A673 (cell line): ENCODE measurements at regions not wholly inside any gene's neighbourhood (a gene's known extent, or its start where the extent isn't known, plus 50 kb on each side); places are given as distances from the start of the nearest gene placed in this dataset.
A peak's percentile ranks its signal among the peaks of the same experiment; 100 is the strongest.

Experiments used
- BruUV-seq: library from RNA; stranded (reverse); fragments of 400-500 nt; replicated peaks from 2 replicates; lab custom pipeline; 2021; lab: Mats Ljungman, UMichigan
- CTCF ChIA-PET: fragments of 300-600 bp; sonication (Branson Sonifier 250); formaldehyde crosslinking; loops from one replicate; lab custom pipeline; 2022; ENCODE audit warnings: antibody characterized with exemption; lab: Charles Lee
- POLR2A ChIA-PET: fragments of 300-600 bp; sonication (Branson Sonifier 250); formaldehyde crosslinking; loops from one replicate; lab custom pipeline; 2022; ENCODE audit warnings: antibody characterized with exemption; ENCODE audit not compliant: low non-redundant PET; lab: Charles Lee
- DNase-seq: peaks from one replicate; pipeline ENCODE4 v3.0.0-alpha.2; 2015; ENCODE audit warnings: low spot score
- H3K27ac ChIP-seq: fragments of 200-600 bp; sonication (generic); 2 replicates; pipeline ENCODE4 v1.5.1; 2016; ENCODE audit warnings: mixed run types, low read depth, mild to moderate bottlenecking, mixed read lengths, antibody characterized with exemption, low read length; ENCODE audit not compliant: poor library complexity, severe bottlenecking
- H3K27me3 ChIP-seq: fragments of 200-600 bp; sonication (generic); replicated peaks from 2 replicates; pipeline ENCODE4 v1.6.1; 2017; ENCODE audit warnings: mixed run types, low read depth, mild to moderate bottlenecking, mixed read lengths, antibody characterized with exemption, low read length; ENCODE audit not compliant: insufficient read depth, poor library complexity
- H3K36me3 ChIP-seq: fragments of 200-600 bp; sonication (generic); 2 replicates; pipeline ENCODE4 v1.6.1; 2016; ENCODE audit warnings: mixed run types, mild to moderate bottlenecking, mixed read lengths, antibody characterized with exemption, low read length; ENCODE audit not compliant: insufficient read depth, poor library complexity, severe bottlenecking
- H3K4me1 ChIP-seq: fragments of 200-600 bp; sonication (generic); 2 replicates; pipeline ENCODE4 v1.6.1; 2017; ENCODE audit warnings: mixed run types, mild to moderate bottlenecking, mixed read lengths, antibody characterized with exemption, low read length; ENCODE audit not compliant: insufficient read depth, poor library complexity, severe bottlenecking
- H3K4me3 ChIP-seq: fragments of 200-600 bp; sonication (generic); 2 replicates; pipeline ENCODE4 v1.5.1; 2016; ENCODE audit warnings: low read depth, mixed run types, mild to moderate bottlenecking, mixed read lengths, low read length; ENCODE audit not compliant: poor library complexity, severe bottlenecking
- H3K9me3 ChIP-seq: fragments of 200-600 bp; sonication (generic); 2 replicates; pipeline ENCODE4 v1.6.1; 2016; ENCODE audit warnings: mixed run types, low read depth, mild to moderate bottlenecking, mixed read lengths, antibody characterized with exemption, low read length; ENCODE audit not compliant: poor library complexity, severe bottlenecking
- EZH2 ChIP-seq: fragments of 200-600 bp; sonication (generic); IDR thresholded peaks from 2 replicates; pipeline ENCODE4 v1.6.1; 2017; ENCODE audit warnings: borderline replicate concordance, low read depth, mild to moderate bottlenecking, mixed read lengths, antibody characterized with exemption, low read length; ENCODE audit not compliant: poor library complexity, severe bottlenecking
- intact Hi-C: fragments of 100-400 bp; cut with micrococcal nuclease; formaldehyde crosslinking; loops from one replicate; pipeline ENCODE4 v1.10.0; 2022; ENCODE audit not compliant: unreplicated experiment
- TF ChIP-seq, protein P1 (sequence below): fragments of 300-800, 200-600 bp; sonication (generic); conservative IDR thresholded peaks from 2 replicates; pipeline ENCODE4 v1.5.1; 2017; ENCODE audit warnings: low read depth, mild to moderate bottlenecking, antibody characterized with exemption, low read length, moderate library complexity, mixed read lengths

GRCh38 chr9:135340726-135341475, 138.7 kb upstream of the PPP1R26 start:
- H3K27ac ChIP-seq, result peak overlapping the region; percentile 93
- intact Hi-C loops, result loop anchor here (2.0 kb wide), 2 partner anchors 184 to 246 kb away; no protein-coding TSS in a partner anchor
- peaks cover 78% of the 10 kb centered on the region for H3K4me1 ChIP-seq
- DNase-seq, result peak; percentile 80
- peak overlapping the region; percentile 12 for H3K4me3 ChIP-seq
- POLR2A ChIA-PET, result no interaction called here
- TF ChIP-seq EZH2, result no peak
- TF ChIP-seq, protein P1, sequence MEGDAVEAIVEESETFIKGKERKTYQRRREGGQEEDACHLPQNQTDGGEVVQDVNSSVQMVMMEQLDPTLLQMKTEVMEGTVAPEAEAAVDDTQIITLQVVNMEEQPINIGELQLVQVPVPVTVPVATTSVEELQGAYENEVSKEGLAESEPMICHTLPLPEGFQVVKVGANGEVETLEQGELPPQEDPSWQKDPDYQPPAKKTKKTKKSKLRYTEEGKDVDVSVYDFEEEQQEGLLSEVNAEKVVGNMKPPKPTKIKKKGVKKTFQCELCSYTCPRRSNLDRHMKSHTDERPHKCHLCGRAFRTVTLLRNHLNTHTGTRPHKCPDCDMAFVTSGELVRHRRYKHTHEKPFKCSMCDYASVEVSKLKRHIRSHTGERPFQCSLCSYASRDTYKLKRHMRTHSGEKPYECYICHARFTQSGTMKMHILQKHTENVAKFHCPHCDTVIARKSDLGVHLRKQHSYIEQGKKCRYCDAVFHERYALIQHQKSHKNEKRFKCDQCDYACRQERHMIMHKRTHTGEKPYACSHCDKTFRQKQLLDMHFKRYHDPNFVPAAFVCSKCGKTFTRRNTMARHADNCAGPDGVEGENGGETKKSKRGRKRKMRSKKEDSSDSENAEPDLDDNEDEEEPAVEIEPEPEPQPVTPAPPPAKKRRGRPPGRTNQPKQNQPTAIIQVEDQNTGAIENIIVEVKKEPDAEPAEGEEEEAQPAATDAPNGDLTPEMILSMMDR, result no peak
- no TSS peak for BruUV-seq
- CTCF ChIA-PET, result no interaction called here
- no peaks in the 10 kb centered on the region for H3K9me3 ChIP-seq
- no peaks in the 10 kb centered on the region for H3K27me3 ChIP-seq
- H3K36me3 ChIP-seq, result no peaks in the 10 kb centered on the region

- ChIA-PET POLR2A (no interaction called here), CTCF (interaction anchor here (0.9 kb wide), 1 partner anchor 255 kb away, joined by 3 read pairs; no protein-coding TSS in a partner anchor)
- no peak for DNase-seq
- Histone ChIP-seq H3K9me3 (no peaks in the 10 kb centered on the region), H3K4me1 (peaks cover 70% of the 10 kb centered on the region), H3K27me3 (no peaks in the 10 kb centered on the region), H3K4me3 (peak overlapping the region; percentile 12), H3K36me3 (no peaks in the 10 kb centered on the region), H3K27ac (peak overlapping the region; percentile 93)
- BruUV-seq, result no TSS peak
- TF ChIP-seq, protein P1, result no peak
- no peak for TF ChIP-seq EZH2
- intact Hi-C loops, result loop anchor here (2.0 kb wide), 2 partner anchors 185 to 247 kb away; no protein-coding TSS in a partner anchor
These were observed 137.9 kb upstream of the PPP1R26 start for GRCh38 chr9:135341612-135342169.

DNA sequence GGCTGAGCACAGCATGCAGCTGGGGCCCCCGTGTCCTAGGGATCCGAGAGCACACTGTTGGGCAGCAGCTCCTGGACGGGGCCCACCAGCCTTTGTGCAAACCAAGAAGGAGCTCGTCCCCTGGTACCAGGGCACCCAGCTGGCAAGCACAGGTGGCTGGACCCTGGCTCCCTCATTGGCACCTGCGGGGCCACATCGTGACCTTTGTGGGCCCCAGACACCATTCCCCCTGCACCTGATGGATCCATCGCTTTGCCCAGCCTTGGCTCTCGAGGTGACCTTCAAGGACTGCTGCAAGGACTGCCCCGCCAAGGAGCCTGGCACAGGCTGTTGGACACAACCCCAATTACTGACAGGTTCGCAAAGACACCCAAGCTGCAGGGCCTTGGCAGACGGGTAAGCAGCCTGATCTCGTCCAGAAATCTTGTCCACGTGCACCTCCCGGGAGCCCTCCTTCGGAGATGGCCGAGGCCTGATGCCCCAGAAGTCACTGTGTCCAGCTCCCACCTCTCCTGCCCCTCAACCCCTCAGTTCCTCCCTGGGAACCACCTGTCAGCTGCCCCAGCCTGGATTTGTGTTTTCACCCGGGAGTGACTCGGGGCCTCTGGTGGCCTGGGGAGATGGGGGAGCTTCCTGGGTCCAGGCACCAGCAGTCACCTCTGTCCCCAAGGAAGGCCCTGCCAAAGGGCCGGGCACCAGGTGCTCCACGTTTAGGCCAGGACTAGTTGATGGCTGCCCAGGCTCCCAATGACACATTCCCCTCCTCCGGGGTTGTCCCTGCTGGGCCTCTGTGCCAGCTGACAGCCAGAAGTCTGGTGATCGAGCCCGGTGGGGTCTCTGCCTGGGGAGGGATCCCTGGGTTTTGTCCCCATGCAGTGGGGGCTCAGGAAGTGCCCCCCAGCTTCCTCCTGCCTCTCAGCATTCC, 137.1 kb upstream of the PPP1R26 start:
- ChIA-PET CTCF (interaction anchor here (0.9 kb wide), 1 partner anchor 256 kb away, joined by 3 read pairs; no protein-coding TSS in a partner anchor), POLR2A (no interaction called here)
- no peaks in the 10 kb centered on the region for H3K36me3 ChIP-seq
- H3K4me3 ChIP-seq, result no peak overlapping the region
- no peak for DNase-seq
- H3K9me3 ChIP-seq, result no peaks in the 10 kb centered on the region
- no TSS peak for BruUV-seq
- H3K4me1 ChIP-seq, result peaks cover 66% of the 10 kb centered on the region
- peak overlapping the region; percentile 93 for H3K27ac ChIP-seq
- no peaks in the 10 kb centered on the region for H3K27me3 ChIP-seq
- TF ChIP-seq, protein P1, result no peak
- TF ChIP-seq EZH2, result no peak
- intact Hi-C loops, result no loop called here
